Activated CD4-positive, alpha-beta memory T cell treated with anti-CD3 and anti-CD28 coated beads, Interleukin-2, amount 10 ng/mL, durations not matched to agents 7 days and 5 days (primary cell): ENCODE measurements at regions not wholly inside any gene's neighbourhood (a gene's known extent, or its start where the extent isn't known, plus 50 kb on each side); places are given as distances from the start of the nearest gene placed in this dataset.

Source experiments
- CTCF ChIA-PET: fragments of 350-600 bp; sonication (Branson Sonifier 250); formaldehyde crosslinking; loops from one replicate; lab custom pipeline; 2021; ENCODE audit warnings: antibody characterized with exemption, inconsistent platforms; lab: Charles Lee
- POLR2A ChIA-PET: fragments of 350-600 bp; sonication (Branson Sonifier 250); formaldehyde crosslinking; loops from one replicate; lab custom pipeline; 2021; ENCODE audit warnings: antibody characterized with exemption; lab: Charles Lee
- DNase-seq: peaks from one replicate; pipeline ENCODE4 v3.0.0-alpha.2; 2020
- H3K27ac Mint-ChIP-seq: one replicate; pipeline ENCODE4 v1.8.0; 2021; ENCODE audit warnings: mild to moderate bottlenecking, mixed read lengths
- H3K27me3 Mint-ChIP-seq: one replicate; pipeline ENCODE4 v1.8.0; 2021; ENCODE audit warnings: mixed read lengths
- H3K36me3 Mint-ChIP-seq: one replicate; pipeline ENCODE4 v1.8.0; 2021; ENCODE audit warnings: low read depth, mixed read lengths
- H3K4me1 Mint-ChIP-seq: one replicate; pipeline ENCODE4 v1.8.0; 2021; ENCODE audit warnings: mixed read lengths
- H3K4me3 Mint-ChIP-seq: one replicate; pipeline ENCODE4 v1.8.0; 2021; ENCODE audit warnings: mild to moderate bottlenecking, mixed read lengths
- H3K9me3 Mint-ChIP-seq: one replicate; pipeline ENCODE4 v1.8.0; 2021; ENCODE audit warnings: mixed read lengths

DNA sequence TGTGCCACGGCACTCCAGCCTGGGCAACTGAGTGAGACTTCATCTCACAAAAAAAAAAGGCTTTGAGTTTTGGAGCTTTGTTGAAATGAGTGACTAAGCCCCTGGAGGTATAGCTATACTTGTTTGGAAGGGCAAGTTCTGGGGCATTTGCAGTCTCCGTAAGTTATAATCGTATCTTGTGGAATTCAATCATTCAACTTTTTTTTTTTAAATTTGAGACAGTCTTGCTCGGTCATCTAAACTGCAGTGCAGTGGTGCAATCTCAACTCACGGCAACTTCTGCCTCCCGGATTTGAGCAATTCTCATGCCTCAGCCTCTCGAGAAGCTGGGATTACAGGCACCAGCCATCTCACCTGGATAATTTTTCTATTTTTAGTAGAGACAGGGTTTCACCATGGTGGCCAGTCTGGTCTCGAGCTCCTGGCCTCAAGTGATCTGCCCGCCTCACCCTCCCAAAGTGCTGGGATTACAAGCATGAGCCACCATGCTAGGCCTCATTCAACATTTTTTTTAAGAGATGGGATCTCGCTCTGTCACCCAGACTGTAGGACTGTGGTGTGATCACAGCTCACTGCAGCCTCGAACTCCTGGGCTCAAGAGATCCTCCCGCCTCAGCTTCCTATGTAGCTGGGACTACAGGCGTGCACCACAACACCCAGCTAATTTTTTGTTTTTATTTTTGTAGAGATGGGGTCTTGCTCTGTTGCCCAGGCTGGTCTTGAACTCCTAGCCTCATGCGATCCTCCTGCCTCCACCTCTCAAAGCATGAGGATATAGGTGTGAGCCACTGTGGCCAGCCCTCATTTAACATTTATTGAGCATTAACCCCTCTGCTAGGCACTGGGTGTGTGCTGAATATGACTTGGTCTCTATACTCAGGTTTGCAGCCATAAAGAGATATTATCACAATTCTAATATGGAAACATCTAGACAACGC lies 133.7 kb upstream of the MAP1LC3B2 start:
- Mint-ChIP-seq H3K36me3 (no peaks in the 10 kb centered on the region), H3K27ac (no peak overlapping the region), H3K27me3 (no peaks in the 10 kb centered on the region), H3K9me3 (peaks cover 5% of the 10 kb centered on the region), H3K4me3 (no peak overlapping the region), H3K4me1 (no peaks in the 10 kb centered on the region)
- DNase-seq = no peak
- ChIA-PET POLR2A (no interaction called here), CTCF (no interaction called here)

- peaks cover 5% of the 10 kb centered on the region for H3K9me3 Mint-ChIP-seq
- ChIA-PET CTCF (no interaction called here), POLR2A (no interaction called here)
- H3K36me3 Mint-ChIP-seq = no peaks in the 10 kb centered on the region
- H3K4me3 Mint-ChIP-seq = no peak overlapping the region
- H3K4me1 Mint-ChIP-seq = no peaks in the 10 kb centered on the region
- no peak overlapping the region for H3K27ac Mint-ChIP-seq
- no peak for DNase-seq
- H3K27me3 Mint-ChIP-seq = no peaks in the 10 kb centered on the region
These were observed 132.6 kb upstream of the MAP1LC3B2 start for GRCh38 chr12:116426391-116427136.

DNA sequence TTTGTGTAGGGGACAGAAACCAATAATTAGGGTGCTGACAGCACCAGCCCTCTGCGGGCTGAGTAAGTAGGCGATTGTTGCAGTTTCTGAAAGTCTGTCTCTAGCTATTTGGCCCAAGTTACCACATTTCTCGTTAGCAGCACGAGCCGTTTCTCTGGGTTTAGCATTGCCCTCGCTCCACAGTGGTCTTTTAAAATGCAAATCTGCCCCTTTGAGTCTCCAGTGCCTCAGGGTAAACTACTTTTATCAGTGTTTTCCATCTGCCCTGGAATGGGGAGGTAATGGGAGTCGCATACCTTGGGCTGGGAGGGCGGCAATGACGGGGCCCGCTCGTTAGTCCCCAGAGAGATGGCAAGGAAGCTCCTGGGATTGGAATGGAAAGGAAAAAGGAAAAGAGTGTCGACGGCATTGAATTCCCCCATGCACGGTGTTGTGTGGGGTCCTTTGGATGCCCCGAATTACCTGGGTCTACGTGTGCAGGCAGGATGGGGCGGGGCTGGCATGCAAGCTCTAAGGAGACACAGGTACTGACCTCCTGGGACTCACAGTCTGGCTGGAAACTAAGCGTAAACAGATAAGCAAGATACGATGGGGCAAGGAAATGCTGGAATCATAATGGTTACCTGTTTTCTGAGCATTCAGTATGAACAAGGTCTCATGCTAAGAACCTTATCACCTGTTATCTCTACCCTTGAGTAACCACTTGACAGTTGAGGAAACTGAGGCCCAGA lies 131.8 kb upstream of the MAP1LC3B2 start:
- no peaks in the 10 kb centered on the region for H3K4me1 Mint-ChIP-seq
- no peaks in the 10 kb centered on the region for H3K27me3 Mint-ChIP-seq
- ChIA-PET CTCF (no interaction called here), POLR2A (no interaction called here)
- H3K9me3 Mint-ChIP-seq = no peaks in the 10 kb centered on the region
- no peaks in the 10 kb centered on the region for H3K36me3 Mint-ChIP-seq
- H3K4me3 Mint-ChIP-seq = no peak overlapping the region
- no peak for DNase-seq
- H3K27ac Mint-ChIP-seq = no peak overlapping the region

GRCh38 chr12:116429826-116430360 lies 129.3 kb upstream of the MAP1LC3B2 start:
- no peaks in the 10 kb centered on the region for H3K9me3 Mint-ChIP-seq
- DNase-seq = no peak
- no peaks in the 10 kb centered on the region for H3K36me3 Mint-ChIP-seq
- H3K4me3 Mint-ChIP-seq = no peak overlapping the region
- POLR2A ChIA-PET = no interaction called here
- no peak overlapping the region for H3K27ac Mint-ChIP-seq
- H3K27me3 Mint-ChIP-seq = no peaks in the 10 kb centered on the region
- no peaks in the 10 kb centered on the region for H3K4me1 Mint-ChIP-seq
- CTCF ChIA-PET = no interaction called here

DNA sequence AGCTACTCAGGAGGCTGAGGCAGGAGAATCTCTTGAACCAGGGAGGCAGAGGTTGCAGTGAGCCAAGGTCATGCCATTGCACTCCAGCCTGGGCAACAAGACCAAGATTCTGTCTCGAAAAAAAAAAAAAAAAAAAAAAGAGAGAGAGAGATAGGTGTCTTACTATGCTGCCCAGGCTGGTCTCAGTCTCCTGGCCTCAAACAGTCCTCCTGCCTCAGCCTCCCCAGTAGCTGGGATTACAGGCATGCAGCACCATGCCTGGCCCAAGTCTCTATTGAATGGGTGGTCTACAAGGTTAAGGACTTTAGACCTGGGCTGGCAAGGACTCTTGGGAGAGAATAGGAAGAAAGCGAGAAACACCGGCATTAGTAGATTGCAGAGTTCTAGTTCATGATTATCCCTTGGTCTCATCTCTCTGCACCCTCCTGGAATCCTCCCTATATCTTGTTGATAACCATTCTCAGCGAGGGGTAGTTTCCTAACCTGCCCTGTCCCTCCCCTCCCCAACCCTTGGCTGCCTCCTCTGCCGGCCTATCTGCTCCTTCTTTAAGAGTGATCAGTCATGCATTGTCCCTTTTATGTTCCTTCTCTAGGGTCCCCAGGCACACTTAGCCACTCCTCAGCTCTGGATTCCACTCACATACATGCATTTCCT lies 128.1 kb upstream of the MAP1LC3B2 start:
- ChIA-PET POLR2A (no interaction called here), CTCF (no interaction called here)
- Mint-ChIP-seq H3K27ac (no peak overlapping the region), H3K36me3 (no peaks in the 10 kb centered on the region), H3K27me3 (no peaks in the 10 kb centered on the region), H3K4me3 (no peak overlapping the region), H3K4me1 (no peaks in the 10 kb centered on the region), H3K9me3 (no peaks in the 10 kb centered on the region)
- DNase-seq = no peak

DNA sequence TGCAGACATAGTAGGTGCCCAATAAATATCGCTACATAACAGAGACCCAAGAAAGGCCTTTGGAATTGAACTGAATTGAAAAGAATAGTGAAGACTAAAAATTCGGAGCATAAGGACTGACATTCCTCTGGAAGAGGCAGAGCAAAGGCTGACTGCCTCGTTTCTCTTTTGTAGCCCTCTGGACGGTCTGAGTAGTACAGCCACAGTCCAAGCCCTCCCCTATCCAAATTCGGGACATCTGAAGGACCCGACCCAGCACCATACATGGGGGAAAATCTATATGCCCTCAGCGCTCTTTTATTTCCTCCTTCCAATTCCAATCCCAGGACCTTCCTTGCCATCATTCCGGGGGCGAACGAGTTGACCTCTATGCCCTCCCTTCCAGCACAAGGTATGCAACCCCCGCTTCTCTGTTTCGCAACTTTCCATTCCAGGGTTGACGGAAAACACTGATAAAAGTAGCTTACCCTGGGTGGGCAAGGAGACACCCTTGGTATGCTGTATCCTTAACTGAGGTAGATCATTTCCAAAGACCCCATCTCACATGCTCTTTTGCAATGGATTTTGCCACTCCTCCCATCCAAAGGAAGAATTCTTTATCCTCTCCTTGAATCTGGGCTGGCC lies 127.4 kb upstream of the MAP1LC3B2 start:
- Mint-ChIP-seq H3K27me3 (no peaks in the 10 kb centered on the region), H3K9me3 (no peaks in the 10 kb centered on the region), H3K27ac (no peak overlapping the region), H3K36me3 (no peaks in the 10 kb centered on the region), H3K4me1 (no peaks in the 10 kb centered on the region), H3K4me3 (no peak overlapping the region)
- DNase-seq = no peak
- ChIA-PET CTCF (no interaction called here), POLR2A (no interaction called here)

- no peaks in the 10 kb centered on the region for H3K36me3 Mint-ChIP-seq
- no peaks in the 10 kb centered on the region for H3K9me3 Mint-ChIP-seq
- ChIA-PET POLR2A (no interaction called here), CTCF (no interaction called here)
- no peak for DNase-seq
- H3K4me1 Mint-ChIP-seq = no peaks in the 10 kb centered on the region
- H3K4me3 Mint-ChIP-seq = no peak overlapping the region
- H3K27me3 Mint-ChIP-seq = no peaks in the 10 kb centered on the region
- H3K27ac Mint-ChIP-seq = no peak overlapping the region
These were observed 126.8 kb upstream of the MAP1LC3B2 start for GRCh38 chr12:116432314-116432750.

DNA sequence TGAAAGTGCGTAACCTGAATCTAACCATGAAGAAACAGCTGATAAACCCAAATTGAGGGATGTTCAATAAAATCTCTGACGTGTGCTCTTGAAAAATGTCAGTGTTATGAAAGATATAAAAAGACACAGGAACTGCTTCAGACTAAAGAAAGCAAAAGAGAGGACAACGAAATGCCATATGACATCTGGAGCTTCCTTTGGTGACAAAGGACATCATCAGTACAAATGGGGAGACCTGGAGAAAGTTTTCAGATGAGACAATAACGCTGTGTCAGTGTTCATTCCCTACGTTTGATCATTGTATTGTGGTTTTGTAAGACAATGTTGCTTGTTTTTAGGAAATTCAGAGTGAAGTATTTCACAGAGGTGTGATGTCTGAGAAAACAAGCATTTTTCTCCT lies 125.9 kb upstream of the MAP1LC3B2 start:
- no peak for DNase-seq
- H3K4me3 Mint-ChIP-seq = no peak overlapping the region
- no peak overlapping the region for H3K27ac Mint-ChIP-seq
- no peaks in the 10 kb centered on the region for H3K9me3 Mint-ChIP-seq
- no peaks in the 10 kb centered on the region for H3K27me3 Mint-ChIP-seq
- POLR2A ChIA-PET = no interaction called here
- no peaks in the 10 kb centered on the region for H3K36me3 Mint-ChIP-seq
- CTCF ChIA-PET = no interaction called here
- no peaks in the 10 kb centered on the region for H3K4me1 Mint-ChIP-seq

GRCh38 chr12:116434155-116435011 lies 124.8 kb upstream of the MAP1LC3B2 start:
- no peaks in the 10 kb centered on the region for H3K27me3 Mint-ChIP-seq
- H3K4me1 Mint-ChIP-seq = no peaks in the 10 kb centered on the region
- no peak for DNase-seq
- no peaks in the 10 kb centered on the region for H3K9me3 Mint-ChIP-seq
- H3K4me3 Mint-ChIP-seq = no peak overlapping the region
- ChIA-PET CTCF (no interaction called here), POLR2A (no interaction called here)
- no peaks in the 10 kb centered on the region for H3K36me3 Mint-ChIP-seq
- H3K27ac Mint-ChIP-seq = no peak overlapping the region

DNA sequence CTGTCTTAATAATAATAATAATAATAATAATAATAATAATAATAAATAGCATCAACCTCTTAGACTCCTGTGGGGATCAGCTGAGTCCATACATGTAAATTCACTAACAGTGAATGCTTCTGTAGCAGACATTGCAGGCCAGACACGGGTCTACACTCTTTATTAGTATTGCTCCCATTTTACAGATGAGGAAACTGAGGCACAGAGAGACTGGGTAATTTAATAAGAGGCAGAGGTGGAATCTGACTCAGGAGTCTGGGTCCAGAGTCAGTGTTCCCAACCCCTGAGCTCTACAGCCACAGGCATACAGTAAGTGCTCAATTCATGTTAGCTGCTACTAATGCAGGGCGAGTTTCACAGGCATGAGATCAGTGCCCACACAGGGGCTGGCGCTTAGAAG lies 123.2 kb upstream of the MAP1LC3B2 start:
- Mint-ChIP-seq H3K27ac (no peak overlapping the region), H3K36me3 (no peaks in the 10 kb centered on the region)

DNA sequence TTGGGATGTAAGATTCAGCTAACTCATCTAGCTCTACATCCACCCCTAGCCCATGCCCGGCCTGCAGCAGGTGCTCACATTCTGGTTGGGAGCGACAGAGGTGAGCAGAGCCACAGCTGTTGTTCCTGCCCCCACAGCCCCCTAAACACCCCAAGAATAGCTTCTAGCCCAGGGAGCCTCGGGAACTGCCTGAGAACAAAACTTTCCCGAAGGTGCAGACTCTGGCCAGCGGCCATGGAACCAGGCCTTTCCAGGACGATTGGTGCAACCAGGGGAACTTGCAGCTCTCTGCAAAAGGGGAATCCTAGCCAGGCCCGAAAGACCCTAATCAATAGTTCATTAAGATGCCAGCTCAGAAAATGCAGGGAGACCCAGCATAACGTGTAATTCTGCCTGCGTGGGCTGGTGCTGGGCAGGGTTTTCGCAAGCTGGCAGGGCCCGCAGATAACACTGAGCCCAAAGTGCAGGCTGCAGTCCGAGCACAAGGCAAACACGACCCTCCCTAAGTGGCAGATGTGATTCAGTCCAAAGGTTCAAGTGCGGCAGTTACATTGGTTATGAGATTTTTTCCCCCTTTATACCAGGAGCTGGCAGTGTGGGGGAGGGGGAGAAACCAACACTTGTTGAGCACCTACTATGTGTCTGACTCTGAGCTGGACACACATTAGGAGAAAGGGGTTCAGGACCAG lies 122.5 kb upstream of the MAP1LC3B2 start:
- Mint-ChIP-seq H3K27me3 (no peaks in the 10 kb centered on the region), H3K9me3 (no peaks in the 10 kb centered on the region), H3K27ac (no peak overlapping the region), H3K4me3 (no peak overlapping the region), H3K36me3 (no peaks in the 10 kb centered on the region), H3K4me1 (no peaks in the 10 kb centered on the region)
- DNase-seq = no peak
- ChIA-PET CTCF (no interaction called here), POLR2A (no interaction called here)

More for the DNA sequence above, 123.2 kb upstream of the MAP1LC3B2 start:
- POLR2A ChIA-PET = no interaction called here
- Mint-ChIP-seq H3K4me3 (no peak overlapping the region), H3K27me3 (no peaks in the 10 kb centered on the region), H3K4me1 (no peaks in the 10 kb centered on the region), H3K9me3 (no peaks in the 10 kb centered on the region)
- CTCF ChIA-PET = no interaction called here
- DNase-seq = no peak
